IMR-90 (cell line): ENCODE measurements at regions not wholly inside any gene's neighbourhood (a gene's known extent, or its start where the extent isn't known, plus 50 kb on each side); places are given as distances from the start of the nearest gene placed in this dataset.

Experiments used
- ATAC-seq: fragments of 200-7000 bp; cut with Tn5 transposase; 2 replicates; pipeline ENCODE4 v1.9.1; 2020; ENCODE audit warnings: low read depth, mild to moderate bottlenecking, moderate library complexity
- BruUV-seq: library from RNA; stranded (reverse); fragments of 400-500 nt; replicated peaks from 2 replicates; lab custom pipeline; 2021; lab: Mats Ljungman, UMichigan
- CTCF ChIA-PET: fragments of 300-600 bp; formaldehyde crosslinking; extraction: SDS; loops from one replicate; lab custom pipeline; 2021; ENCODE audit warnings: antibody characterized with exemption; lab: Yijun Ruan, JAX
- POLR2A ChIA-PET: fragments of 300-600 bp; sonication (Branson Sonifier 250); formaldehyde crosslinking; loops from one replicate; lab custom pipeline; 2022; ENCODE audit warnings: antibody characterized with exemption; ENCODE audit not compliant: unreplicated experiment; lab: Charles Lee
- DNase-seq: peaks from one replicate; pipeline ENCODE4 v3.0.0; 2013
- H2AFZ ChIP-seq: replicated peaks from 2 replicates; pipeline ENCODE3; 2013; ENCODE audit warnings: low read length, mild to moderate bottlenecking; ENCODE audit not compliant: poor library complexity
- H2AK5ac ChIP-seq: 2 replicates; pipeline ENCODE4 v1.6.1; 2013; ENCODE audit warnings: low read depth, low read length, inconsistent platforms
- H2AK9ac ChIP-seq: replicated peaks from 2 replicates; pipeline ENCODE3; 2013; ENCODE audit warnings: mild to moderate bottlenecking, low read depth, low read length, moderate library complexity; ENCODE audit not compliant: poor library complexity
- H2BK120ac ChIP-seq: 2 replicates; pipeline ENCODE4 v1.6.1; 2013; ENCODE audit warnings: low read depth, low read length, inconsistent platforms
- H2BK15ac ChIP-seq: 3 replicates; pipeline ENCODE4 v1.6.1; 2013; ENCODE audit warnings: low read depth, low read length, inconsistent platforms
- H2BK20ac ChIP-seq: 2 replicates; pipeline ENCODE4 v1.6.1; 2013; ENCODE audit warnings: low read depth, mild to moderate bottlenecking, inconsistent platforms, low read length, moderate library complexity
- H2BK5ac ChIP-seq: 2 replicates; pipeline ENCODE4 v1.6.1; 2013; ENCODE audit warnings: mild to moderate bottlenecking, low read depth, low read length, inconsistent platforms; ENCODE audit not compliant: poor library complexity, severe bottlenecking
- H3K14ac ChIP-seq: replicated peaks from 2 replicates; pipeline ENCODE4 v1.6.1; 2013; ENCODE audit warnings: low read depth, low read length, inconsistent platforms
- H3K18ac ChIP-seq: 2 replicates; pipeline ENCODE4 v1.6.1; 2013; ENCODE audit warnings: low read depth, low read length, control low read depth
- H3K23ac ChIP-seq: 2 replicates; pipeline ENCODE4 v1.6.1; 2013; ENCODE audit warnings: low read depth, low read length, inconsistent platforms
- H3K27ac ChIP-seq: 2 replicates; pipeline ENCODE4 v1.5.1; 2013; ENCODE audit warnings: mild to moderate bottlenecking, control low read depth, low read length; ENCODE audit not compliant: insufficient read depth
- H3K27me3 ChIP-seq: 2 replicates; pipeline ENCODE4 v1.6.1; 2013; ENCODE audit warnings: low read length; ENCODE audit not compliant: control insufficient read depth, insufficient read depth
- H3K36me3 ChIP-seq: 2 replicates; pipeline ENCODE4 v1.6.1; 2013; ENCODE audit warnings: low read length, mixed read lengths; ENCODE audit not compliant: control insufficient read depth, insufficient read depth
- H3K4ac ChIP-seq: 2 replicates; pipeline ENCODE4 v1.6.1; 2013; ENCODE audit warnings: low read depth, low read length, inconsistent platforms
- H3K4me1 ChIP-seq: 2 replicates; pipeline ENCODE4 v1.6.1; 2013; ENCODE audit warnings: low read length, mixed read lengths; ENCODE audit not compliant: control insufficient read depth, insufficient read depth
- H3K4me2 ChIP-seq: 2 replicates; pipeline ENCODE4 v1.6.1; 2013; ENCODE audit warnings: low read depth, mild to moderate bottlenecking, control low read depth, low read length, moderate library complexity
- H3K4me3 ChIP-seq: 2 replicates; pipeline ENCODE4 v1.5.1; 2013; ENCODE audit warnings: low read depth, mild to moderate bottlenecking, control low read depth, low read length, moderate library complexity; ENCODE audit not compliant: insufficient read depth
- H3K56ac ChIP-seq: 2 replicates; pipeline ENCODE4 v1.6.1; 2013; ENCODE audit warnings: low read length, inconsistent platforms; ENCODE audit not compliant: insufficient read depth; ENCODE audit errors: extremely low read depth
- H3K79me1 ChIP-seq, 2 experiments: 2 replicates each; pipeline ENCODE4 v1.6.1; 2013; ENCODE audit warnings: low read length in 2 of 2, inconsistent platforms in 1 of 2, low read depth in 1 of 2
- H3K9ac ChIP-seq: 2 replicates; pipeline ENCODE4 v1.6.1; 2013; ENCODE audit warnings: low read depth, low read length, control low read depth
- H3K9me1 ChIP-seq: 2 replicates; pipeline ENCODE4 v1.6.1; 2013; ENCODE audit warnings: low read length, inconsistent platforms; ENCODE audit not compliant: insufficient read depth
- H3K9me3 ChIP-seq: 2 replicates; pipeline ENCODE4 v1.6.1; 2013; ENCODE audit warnings: low read length; ENCODE audit not compliant: control insufficient read depth, insufficient read depth
- H4K20me1 ChIP-seq: 2 replicates; pipeline ENCODE4 v1.6.1; 2013; ENCODE audit warnings: low read length, inconsistent platforms; ENCODE audit not compliant: insufficient read depth
- H4K5ac ChIP-seq: 2 replicates; pipeline ENCODE4 v1.6.1; 2013; ENCODE audit warnings: mild to moderate bottlenecking, low read depth, low read length, control low read depth
- H4K8ac ChIP-seq, 2 experiments: 2 replicates each; pipeline ENCODE4 v1.6.1; 2013; ENCODE audit warnings: low read depth in 2 of 2, low read length in 2 of 2, control low read depth in 1 of 2, inconsistent platforms in 1 of 2
- H4K91ac ChIP-seq: 2 replicates; pipeline ENCODE4 v1.6.1; 2013; ENCODE audit warnings: low read depth, low read length, inconsistent platforms; ENCODE audit not compliant: insufficient read depth
- CHD1 ChIP-seq: IDR thresholded peaks from 2 replicates; pipeline ENCODE4 v1.6.1; 2012; ENCODE audit warnings: low read depth, low read length, improper control_type of control experiment
- MXI1 ChIP-seq: IDR thresholded peaks from 2 replicates; pipeline ENCODE4 v1.6.1; 2012; ENCODE audit warnings: low read depth, mild to moderate bottlenecking, low read length, moderate library complexity, borderline replicate concordance
- RFX5 ChIP-seq: IDR thresholded peaks from 2 replicates; pipeline ENCODE4 v1.8.0; 2012; ENCODE audit warnings: low read depth, mild to moderate bottlenecking, low read length, moderate library complexity
- WGBS, 2 experiments: methylation state at CpG; one replicate each; pipeline versions ENCODE4 v1.1.5 to v1.1.7; 2013; ENCODE audit warnings: missing lambda C conversion rate in 2 of 2; ENCODE audit not compliant: insufficient read length in 1 of 2; ENCODE audit errors: extremely low coverage in 2 of 2; 5-methylcytosine and 5-hydroxymethylcytosine counted together
- dilution Hi-C: fragments of 300-500 bp; cut with HindIII; formaldehyde crosslinking; loops from one replicate; pipeline ENCODE4 v1.14.3; 2018; ENCODE audit warnings: low sequenced_read_pairs; ENCODE audit not compliant: unreplicated experiment
- in situ Hi-C: fragments of 300-500 bp; cut with MboI; formaldehyde crosslinking; loops from 3 replicates; pipeline ENCODE4 v1.14.3; 2019; ENCODE audit warnings: low sequenced_read_pairs, inconsistent platforms, mixed read lengths
- intact Hi-C: fragments of 100-400 bp; cut with micrococcal nuclease; formaldehyde crosslinking; loops from 2 replicates; pipeline ENCODE4 v1.10.0; 2022
- TF ChIP-seq, protein P1 (sequence below): fragments of 150-350 bp; IDR thresholded peaks from 2 replicates; pipeline ENCODE4 v1.6.1; 2017; ENCODE audit warnings: mild to moderate bottlenecking, antibody characterized with exemption, low read length, low read depth
- TF ChIP-seq, protein P2 (sequence below): fragments of 150-350 bp; IDR thresholded peaks from 2 replicates; pipeline ENCODE4 v1.6.1; 2016; ENCODE audit warnings: low read depth, mild to moderate bottlenecking, low read length, moderate library complexity, borderline replicate concordance

- H3K14ac ChIP-seq, result no peak overlapping the region
- no peak overlapping the region for H3K27ac ChIP-seq
- no peak overlapping the region for H3K9ac ChIP-seq
- H3K9me3 ChIP-seq, result no peaks in the 10 kb centered on the region
- no peak overlapping the region for H4K91ac ChIP-seq
- in situ Hi-C loops (loop anchor here (5.0 to 25.0 kb wide), 2 partner anchors 515 to 665 kb away; no protein-coding TSS in a partner anchor), dilution Hi-C loops (no loop called here), intact Hi-C loops (loop anchor here (5.0 kb wide), 2 partner anchors 195 to 440 kb away; no protein-coding TSS in a partner anchor)
- H2AFZ ChIP-seq, result no peak overlapping the region
- CTCF ChIA-PET, result interaction anchor here (1.0 kb wide), 1 partner anchor 37 kb away, joined by 3 read pairs; no protein-coding TSS in a partner anchor
- H4K5ac ChIP-seq, result no peak overlapping the region
- H3K36me3 ChIP-seq, result no peaks in the 10 kb centered on the region
- H3K9me1 ChIP-seq, result no peaks in the 10 kb centered on the region
- no peak overlapping the region for H2BK15ac ChIP-seq
- ATAC-seq (no peak), DNase-seq (no peak)
- H3K27me3 ChIP-seq, result no peaks in the 10 kb centered on the region
- H2BK5ac ChIP-seq, result no peak overlapping the region
- no TSS peak for BruUV-seq
- H4K8ac ChIP-seq, result no peak overlapping the region
- no peak overlapping the region for H2BK120ac ChIP-seq
- H3K79me1 ChIP-seq, result no peaks in the 10 kb centered on the region
- no peak overlapping the region for H3K4ac ChIP-seq
- H3K23ac ChIP-seq, result no peak overlapping the region
- no peak overlapping the region for H3K4me2 ChIP-seq
- H2AK9ac ChIP-seq, result no peak overlapping the region
- no peak overlapping the region for H2AK5ac ChIP-seq
- H3K18ac ChIP-seq, result no peak overlapping the region
- H4K20me1 ChIP-seq, result no peaks in the 10 kb centered on the region
- no peak overlapping the region for H3K4me3 ChIP-seq
- peaks cover 8% of the 10 kb centered on the region for H3K4me1 ChIP-seq
- no peak overlapping the region for H3K56ac ChIP-seq
- no peak for TF ChIP-seq MXI1
- no peak for TF ChIP-seq RFX5
- TF ChIP-seq CHD1, result no peak
- TF ChIP-seq, protein P1, sequence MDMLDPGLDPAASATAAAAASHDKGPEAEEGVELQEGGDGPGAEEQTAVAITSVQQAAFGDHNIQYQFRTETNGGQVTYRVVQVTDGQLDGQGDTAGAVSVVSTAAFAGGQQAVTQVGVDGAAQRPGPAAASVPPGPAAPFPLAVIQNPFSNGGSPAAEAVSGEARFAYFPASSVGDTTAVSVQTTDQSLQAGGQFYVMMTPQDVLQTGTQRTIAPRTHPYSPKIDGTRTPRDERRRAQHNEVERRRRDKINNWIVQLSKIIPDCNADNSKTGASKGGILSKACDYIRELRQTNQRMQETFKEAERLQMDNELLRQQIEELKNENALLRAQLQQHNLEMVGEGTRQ, result no peak
- TF ChIP-seq, protein P2, sequence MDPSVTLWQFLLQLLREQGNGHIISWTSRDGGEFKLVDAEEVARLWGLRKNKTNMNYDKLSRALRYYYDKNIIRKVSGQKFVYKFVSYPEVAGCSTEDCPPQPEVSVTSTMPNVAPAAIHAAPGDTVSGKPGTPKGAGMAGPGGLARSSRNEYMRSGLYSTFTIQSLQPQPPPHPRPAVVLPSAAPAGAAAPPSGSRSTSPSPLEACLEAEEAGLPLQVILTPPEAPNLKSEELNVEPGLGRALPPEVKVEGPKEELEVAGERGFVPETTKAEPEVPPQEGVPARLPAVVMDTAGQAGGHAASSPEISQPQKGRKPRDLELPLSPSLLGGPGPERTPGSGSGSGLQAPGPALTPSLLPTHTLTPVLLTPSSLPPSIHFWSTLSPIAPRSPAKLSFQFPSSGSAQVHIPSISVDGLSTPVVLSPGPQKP, result no peak
- WGBS, 2 experiments, result no CpG with 5 or more reads among the region's 1 CpG
- H2BK20ac ChIP-seq, result no peak overlapping the region
- POLR2A ChIA-PET, result no interaction called here
Measured at GRCh38 chr21:35402061-35402460, 353.0 kb upstream of the RUNX1 start.
